ENCODE measurements at regions not wholly inside any gene's neighbourhood (a gene's known extent, or its start where the extent isn't known, plus 50 kb on each side); places are given as distances from the start of the nearest gene placed in this dataset.
"Not testable (repeated sequence)": the region's sequence is repeated elsewhere in the genome, so short reads cannot be mapped to it uniquely, and the experiment has no call there.

- Mint-ChIP-seq H3K4me3 (ENCODE audit: unreplicated experiment) (no peak overlapping the region), H3K4me1 (ENCODE audit: low read depth, unreplicated experiment) (peaks cover 18% of the 10 kb centered on the region), H3K27ac (ENCODE audit: unreplicated experiment) (no peak overlapping the region), H3K27me3 (ENCODE audit: insufficient read depth, unreplicated experiment) (no peaks in the 10 kb centered on the region), H3K36me3 (ENCODE audit: insufficient read depth, unreplicated experiment) (no peaks in the 10 kb centered on the region), H3K9me3 (ENCODE audit: unreplicated experiment) (no peaks in the 10 kb centered on the region)
- no TSS peak for BruUV-seq (replicated peaks)
- TF ChIP-seq, protein P1, sequence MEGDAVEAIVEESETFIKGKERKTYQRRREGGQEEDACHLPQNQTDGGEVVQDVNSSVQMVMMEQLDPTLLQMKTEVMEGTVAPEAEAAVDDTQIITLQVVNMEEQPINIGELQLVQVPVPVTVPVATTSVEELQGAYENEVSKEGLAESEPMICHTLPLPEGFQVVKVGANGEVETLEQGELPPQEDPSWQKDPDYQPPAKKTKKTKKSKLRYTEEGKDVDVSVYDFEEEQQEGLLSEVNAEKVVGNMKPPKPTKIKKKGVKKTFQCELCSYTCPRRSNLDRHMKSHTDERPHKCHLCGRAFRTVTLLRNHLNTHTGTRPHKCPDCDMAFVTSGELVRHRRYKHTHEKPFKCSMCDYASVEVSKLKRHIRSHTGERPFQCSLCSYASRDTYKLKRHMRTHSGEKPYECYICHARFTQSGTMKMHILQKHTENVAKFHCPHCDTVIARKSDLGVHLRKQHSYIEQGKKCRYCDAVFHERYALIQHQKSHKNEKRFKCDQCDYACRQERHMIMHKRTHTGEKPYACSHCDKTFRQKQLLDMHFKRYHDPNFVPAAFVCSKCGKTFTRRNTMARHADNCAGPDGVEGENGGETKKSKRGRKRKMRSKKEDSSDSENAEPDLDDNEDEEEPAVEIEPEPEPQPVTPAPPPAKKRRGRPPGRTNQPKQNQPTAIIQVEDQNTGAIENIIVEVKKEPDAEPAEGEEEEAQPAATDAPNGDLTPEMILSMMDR (IDR thresholded peaks at IDR 0.05; ENCODE audit: insufficient read depth in 1 of 2, low read depth in 1 of 2, low read length in 1 of 2, severe bottlenecking in 1 of 2, unreplicated experiment in 1 of 2), result no peak
- intact Hi-C loops (cut with micrococcal nuclease; ENCODE audit: unreplicated experiment), result no loop called here
- Histone ChIP-seq H3K36me3 (ENCODE audit: control insufficient read depth, insufficient read depth, low read length) (no peaks in the 10 kb centered on the region), H3K9me3 (0 out of 2 replicates have a peak, but pooled peaks cover 3% of the 10 kb centered on the region), H3K27me3 (replicated peaks; ENCODE audit: control insufficient read depth, insufficient read depth, low read length) (no peaks in the 10 kb centered on the region), H3K4me3 (ENCODE audit: low read depth, low read length) (no peak overlapping the region), H3K4me1 (peaks cover 28% of the 10 kb centered on the region)
- ChIA-PET POLR2A (no interaction called here), CTCF (no interaction called here)
- DNase-seq, result no peak
Measured at GRCh38 chr3:73144276-73144675, 82.8 kb downstream of the EBLN2 start.

DNA sequence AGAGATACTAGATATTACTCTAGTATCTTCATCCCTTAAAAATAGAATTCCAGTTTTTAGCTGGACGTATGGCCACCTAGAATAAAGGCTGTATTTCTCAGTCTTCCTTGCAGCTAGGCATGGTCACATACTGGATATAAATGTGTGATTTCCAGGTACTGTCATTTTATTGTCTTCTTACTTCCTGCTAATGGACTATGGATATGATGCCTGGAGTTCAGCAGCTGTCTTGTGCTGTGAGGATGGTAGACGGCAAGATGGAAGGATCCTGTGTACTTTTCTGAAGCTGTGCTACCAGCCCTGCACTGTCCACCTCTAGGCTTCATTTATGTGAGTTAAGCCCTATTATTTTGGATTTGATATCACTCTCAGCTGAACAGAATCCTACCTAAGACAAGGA, 83.4 kb downstream of the EBLN2 start:
- Mint-ChIP-seq H3K4me1 (ENCODE audit: low read depth, unreplicated experiment) (peaks cover 19% of the 10 kb centered on the region), H3K36me3 (ENCODE audit: insufficient read depth, unreplicated experiment) (no peaks in the 10 kb centered on the region), H3K27ac (ENCODE audit: unreplicated experiment) (no peak overlapping the region), H3K4me3 (ENCODE audit: unreplicated experiment) (no peak overlapping the region), H3K27me3 (ENCODE audit: insufficient read depth, unreplicated experiment) (no peaks in the 10 kb centered on the region), H3K9me3 (ENCODE audit: unreplicated experiment) (no peaks in the 10 kb centered on the region)
- CTCF ChIA-PET, result no interaction called here
- Histone ChIP-seq H3K36me3 (ENCODE audit: control insufficient read depth, insufficient read depth, low read length) (no peaks in the 10 kb centered on the region), H3K27me3 (replicated peaks; ENCODE audit: control insufficient read depth, insufficient read depth, low read length) (no peaks in the 10 kb centered on the region), H3K4me3 (ENCODE audit: low read depth, low read length) (no peak overlapping the region), H3K9me3 (0 out of 2 replicates have a peak, but pooled peaks cover 3% of the 10 kb centered on the region), H3K4me1 (peaks cover 31% of the 10 kb centered on the region)
- POLR2A ChIA-PET, result no interaction called here
- intact Hi-C loops (cut with micrococcal nuclease; ENCODE audit: unreplicated experiment), result loop anchor here (5.0 kb wide), 2 partner anchors 287 to 427 kb away; no protein-coding TSS in a partner anchor
- DNase-seq, result no peak
- BruUV-seq (replicated peaks), result no TSS peak
- TF ChIP-seq, protein P1 (IDR thresholded peaks at IDR 0.05; ENCODE audit: insufficient read depth in 1 of 2, low read depth in 1 of 2, low read length in 1 of 2, severe bottlenecking in 1 of 2, unreplicated experiment in 1 of 2), result no peak

DNA sequence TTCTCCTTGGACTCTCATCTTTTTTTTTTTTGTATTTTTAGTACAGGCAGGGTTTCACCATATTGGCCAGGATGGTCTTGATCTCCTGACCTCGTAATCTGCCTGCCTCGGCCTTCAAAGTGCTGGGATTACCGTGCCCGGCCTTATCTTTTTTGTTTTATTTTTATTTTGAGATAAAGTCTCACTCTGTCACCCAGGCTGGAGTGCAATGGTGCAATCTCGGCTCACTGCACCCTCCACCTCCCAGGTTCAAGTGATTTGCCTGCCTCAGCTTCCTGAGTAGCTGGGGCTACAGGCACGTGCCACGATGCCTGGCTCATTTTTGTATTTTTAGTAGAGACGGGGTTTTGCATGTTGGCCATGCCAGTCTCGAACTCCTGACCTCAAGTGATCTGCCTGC, 86.0 kb downstream of the EBLN2 start:
- H3K4me3 Mint-ChIP-seq (ENCODE audit: unreplicated experiment); H3K27me3 Mint-ChIP-seq (ENCODE audit: insufficient read depth, unreplicated experiment); H3K4me3 ChIP-seq (ENCODE audit: low read depth, low read length); H3K36me3 ChIP-seq (ENCODE audit: control insufficient read depth, insufficient read depth, low read length); POLR2A ChIA-PET; BruUV-seq (replicated peaks); H3K27me3 ChIP-seq (replicated peaks; ENCODE audit: control insufficient read depth, insufficient read depth, low read length); CTCF ChIA-PET; H3K9me3 Mint-ChIP-seq (ENCODE audit: unreplicated experiment); H3K36me3 Mint-ChIP-seq (ENCODE audit: insufficient read depth, unreplicated experiment); H3K9me3 ChIP-seq: not testable (repeated sequence)
- peaks cover 31% of the 10 kb centered on the region for H3K4me1 ChIP-seq
- peak; percentile 66 to 68 for DNase-seq
- Mint-ChIP-seq H3K27ac (ENCODE audit: unreplicated experiment) (peak overlapping the region; percentile 63), H3K4me1 (ENCODE audit: low read depth, unreplicated experiment) (peaks cover 19% of the 10 kb centered on the region)
- intact Hi-C loops (cut with micrococcal nuclease; ENCODE audit: unreplicated experiment), result loop anchor here (5.0 kb wide), 2 partner anchors 285 to 425 kb away; no protein-coding TSS in a partner anchor

DNA sequence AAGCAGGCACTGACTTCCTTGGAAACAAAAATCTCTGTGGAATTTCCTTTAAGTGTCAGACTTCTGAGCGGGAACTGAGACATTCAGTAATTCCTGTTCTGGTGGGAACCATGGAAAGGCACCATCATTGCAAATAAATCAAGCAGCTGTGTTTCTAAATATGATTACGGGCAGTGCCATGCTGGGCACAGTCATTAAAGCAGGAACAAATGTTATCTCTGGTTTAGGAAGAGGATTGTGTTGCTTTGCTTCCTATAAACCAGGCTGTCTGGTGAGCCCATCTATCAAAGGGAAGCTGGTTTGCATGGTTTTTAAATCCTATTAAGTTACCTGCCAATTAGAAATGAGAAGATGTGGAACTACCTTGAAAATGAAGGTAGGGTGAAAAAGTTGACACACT, 86.7 kb downstream of the EBLN2 start:
- Histone ChIP-seq H3K36me3 (ENCODE audit: control insufficient read depth, insufficient read depth, low read length) (no peaks in the 10 kb centered on the region), H3K4me1 (peaks cover 31% of the 10 kb centered on the region), H3K27me3 (replicated peaks; ENCODE audit: control insufficient read depth, insufficient read depth, low read length) (no peaks in the 10 kb centered on the region), H3K9me3 (peaks cover 3% of the 10 kb centered on the region; the same call in 1 of the 2 replicates), H3K4me3 (ENCODE audit: low read depth, low read length) (no peak overlapping the region)
- no peak for DNase-seq
- intact Hi-C loops (cut with micrococcal nuclease; ENCODE audit: unreplicated experiment), result loop anchor here (1.0 to 5.0 kb wide), 3 partner anchors 46 to 424 kb away; no protein-coding TSS in a partner anchor
- Mint-ChIP-seq H3K9me3 (ENCODE audit: unreplicated experiment) (no peaks in the 10 kb centered on the region), H3K4me1 (ENCODE audit: low read depth, unreplicated experiment) (peaks cover 19% of the 10 kb centered on the region), H3K27me3 (ENCODE audit: insufficient read depth, unreplicated experiment) (no peaks in the 10 kb centered on the region), H3K4me3 (ENCODE audit: unreplicated experiment) (no peak overlapping the region), H3K36me3 (ENCODE audit: insufficient read depth, unreplicated experiment) (no peaks in the 10 kb centered on the region), H3K27ac (ENCODE audit: unreplicated experiment) (peak overlapping the region; percentile 63)
- POLR2A ChIA-PET, result no interaction called here
- CTCF ChIA-PET, result no interaction called here
- no TSS peak for BruUV-seq (replicated peaks)
- TF ChIP-seq, protein P1 (IDR thresholded peaks at IDR 0.05; ENCODE audit: insufficient read depth in 1 of 2, low read depth in 1 of 2, low read length in 1 of 2, severe bottlenecking in 1 of 2, unreplicated experiment in 1 of 2), result no peak

All from Caco-2 (cell line).